GF-D8 (cell line): ENCODE measurements at regions not wholly inside any gene's neighbourhood (a gene's known extent, or its start where the extent isn't known, plus 50 kb on each side); places are given as distances from the start of the nearest gene placed in this dataset.

Source experiments
- DNase-seq: peaks from one replicate; lab custom pipeline; 2025; lab: John Stamatoyannopoulos, UW

- no peak for DNase-seq
Measured at GRCh38 chr4:178412455-178412854, 970.2 kb upstream of the AGA start.

- DNase-seq: no peak
Measured at GRCh38 chr4:178414042-178414441, 971.8 kb upstream of the AGA start.

- no peak for DNase-seq
Measured at GRCh38 chr4:178414881-178415446, 972.7 kb upstream of the AGA start.

DNA sequence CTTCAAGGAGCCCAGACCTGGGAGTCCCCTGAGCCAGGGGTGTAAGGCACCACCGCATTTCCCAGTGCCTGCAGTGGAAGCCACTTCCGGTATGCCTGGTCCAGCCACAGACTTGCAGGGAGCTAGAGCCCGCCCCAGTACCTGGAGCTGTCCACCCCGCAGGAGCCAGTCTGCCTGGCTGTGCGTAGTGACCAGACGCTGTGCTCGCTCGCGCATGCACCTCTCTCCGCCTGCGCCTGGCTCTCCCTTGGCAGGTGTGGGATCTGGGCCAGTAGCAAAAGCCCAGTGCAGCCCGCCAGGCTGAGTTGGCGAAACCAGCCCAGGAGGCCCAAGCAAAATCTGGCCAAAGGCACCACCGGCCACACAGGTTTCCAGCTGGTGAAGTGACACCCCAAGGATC, 973.7 kb upstream of the AGA start:
- DNase-seq: no peak

DNA sequence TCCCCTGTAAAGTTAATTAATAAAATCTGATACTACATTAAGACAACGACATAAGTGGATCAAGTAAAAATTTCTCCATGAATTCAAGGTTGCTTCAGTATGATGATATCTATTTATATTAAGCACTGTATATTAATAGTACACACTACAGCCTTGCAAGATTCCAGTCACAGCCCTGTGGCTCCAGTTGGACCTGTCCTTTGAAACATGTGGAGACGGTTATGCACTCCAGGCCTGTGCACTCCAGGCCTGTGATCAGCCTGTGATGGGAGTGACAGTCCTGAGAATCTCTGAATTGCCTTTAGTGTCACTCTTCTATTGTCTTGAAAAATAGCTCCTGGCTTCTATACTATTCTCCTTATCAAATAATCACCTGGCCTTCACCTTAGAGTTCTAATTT, 981.1 kb upstream of the AGA start:
- DNase-seq: no peak

DNA sequence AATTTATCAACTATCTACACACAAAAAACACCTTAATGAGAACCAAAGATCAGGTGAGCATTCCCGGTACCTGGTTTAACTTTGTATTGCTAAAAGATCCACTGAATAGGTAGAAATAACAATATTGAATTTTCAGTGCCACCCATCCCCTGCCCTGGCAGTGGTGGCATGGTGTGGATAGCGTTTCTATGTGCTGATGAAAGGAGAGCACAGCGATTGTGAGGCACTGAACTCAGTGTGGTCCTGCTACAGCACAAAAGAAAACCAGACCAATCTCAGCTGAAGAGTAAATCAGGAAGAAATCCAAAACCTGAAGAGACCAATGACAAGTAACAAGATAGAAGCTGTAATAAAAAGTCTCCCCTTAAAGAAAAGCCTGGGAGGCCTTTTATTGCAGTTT, 984.6 kb upstream of the AGA start:
- DNase-seq: no peak

DNA sequence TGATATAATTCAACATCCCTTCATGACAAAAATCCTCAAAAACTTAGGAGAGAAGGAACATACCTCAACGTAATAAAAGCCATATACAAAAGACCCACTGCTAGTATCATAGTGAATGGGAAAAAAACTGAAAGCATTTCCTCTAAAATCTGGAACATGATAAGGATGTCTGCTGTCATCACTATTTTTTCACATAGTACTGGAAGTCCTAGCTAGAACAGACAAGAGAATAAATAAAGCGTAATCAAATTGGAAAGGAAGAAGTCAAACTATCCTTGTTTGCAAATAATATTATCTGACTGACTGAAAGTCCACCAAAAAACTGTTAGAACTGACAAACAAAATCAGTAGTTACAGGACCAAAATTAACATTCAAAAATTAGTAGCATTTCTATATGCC, 985.4 kb upstream of the AGA start:
- DNase-seq: no peak

DNA sequence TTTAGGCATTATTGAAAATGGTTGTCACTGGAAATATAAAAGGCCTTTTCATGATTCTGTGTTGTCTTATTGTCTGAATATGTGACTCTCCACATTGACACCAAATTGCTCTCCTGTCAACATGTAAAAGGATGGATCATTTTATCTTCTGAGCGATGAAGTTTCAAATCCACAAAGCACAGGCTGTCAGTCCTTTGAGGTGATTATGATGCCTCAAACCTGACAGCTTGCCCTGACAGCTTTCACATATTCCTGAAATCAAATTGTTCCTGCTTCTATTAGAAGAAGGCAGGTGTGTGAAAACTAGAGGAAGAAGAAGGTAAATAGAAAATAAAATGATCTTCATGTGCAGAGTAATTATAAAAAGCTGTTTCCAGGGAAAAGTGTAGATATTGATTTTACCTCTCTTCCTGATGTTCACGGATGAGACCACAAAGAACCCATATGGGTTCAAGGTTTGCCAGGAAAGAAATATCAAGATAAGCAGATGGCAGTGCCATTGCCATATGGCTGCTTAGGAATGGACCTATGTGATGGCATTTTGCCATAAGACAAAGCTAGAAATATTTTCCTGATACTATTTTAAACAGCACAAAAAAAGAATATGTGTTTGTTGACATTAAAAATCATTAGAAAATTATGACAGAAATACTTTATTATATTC, 1006.3 kb upstream of the AGA start:
- DNase-seq: no peak

DNA sequence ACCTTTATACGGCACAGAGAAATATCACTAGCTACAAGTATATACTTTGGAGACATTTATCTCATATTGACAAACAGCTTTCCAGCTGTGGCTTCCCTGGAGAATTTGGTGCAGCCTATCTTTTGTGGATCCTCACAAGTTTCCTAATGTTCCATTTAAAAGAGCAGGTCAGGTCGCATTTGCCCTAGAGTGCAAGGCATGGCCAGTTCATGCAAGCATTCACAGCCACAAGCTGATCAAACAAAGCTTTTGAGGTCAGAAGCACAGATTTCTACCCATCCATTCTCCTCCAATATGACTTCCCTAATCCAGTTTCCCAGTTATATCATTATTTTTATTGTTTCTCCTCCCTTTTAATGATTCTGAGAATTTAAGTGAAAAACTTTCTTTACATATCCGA, 1008.4 kb upstream of the AGA start:
- DNase-seq: no peak

GRCh38 chr4:178453057-178453456, 1010.8 kb upstream of the AGA start:
- DNase-seq: no peak

DNA sequence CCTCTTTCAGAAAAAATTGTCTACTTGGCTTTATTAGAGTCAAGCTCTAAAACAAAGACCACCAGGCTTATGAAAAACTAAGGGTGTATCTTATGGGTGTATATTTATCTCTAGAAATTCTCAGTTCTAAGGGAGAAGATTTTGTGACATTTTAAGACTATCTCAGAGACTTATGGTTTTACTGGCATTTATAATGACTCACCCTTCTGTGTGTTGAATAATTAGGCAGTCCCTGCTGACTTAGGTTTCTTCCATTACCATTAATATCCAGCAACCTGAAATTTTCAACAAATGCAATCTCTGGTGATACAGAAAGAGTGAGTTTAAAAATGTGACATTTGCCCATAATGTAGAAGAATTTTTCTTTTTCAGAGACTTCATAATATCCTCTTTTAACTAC, 1015.0 kb upstream of the AGA start:
- no peak for DNase-seq

DNA sequence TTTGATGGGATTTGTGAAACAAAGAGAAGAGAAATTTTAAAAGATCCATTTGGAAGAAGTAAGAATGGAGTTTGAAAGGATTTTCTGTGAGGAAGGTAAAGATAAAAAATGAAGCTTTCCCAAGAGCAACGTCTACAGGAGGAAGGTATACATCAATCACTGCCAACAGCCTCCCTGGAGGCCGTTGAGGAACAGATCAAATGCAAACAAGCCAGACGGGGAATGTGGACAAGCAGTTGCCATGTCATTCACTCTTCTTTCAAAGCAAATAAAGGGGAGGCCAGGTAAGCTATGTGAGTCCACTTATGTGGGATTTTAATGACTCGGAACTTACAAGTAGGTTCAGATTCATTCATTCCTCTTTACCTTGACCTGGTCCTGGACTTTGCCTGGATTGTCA, 1020.5 kb upstream of the AGA start:
- no peak for DNase-seq

- no peak for DNase-seq
Measured at GRCh38 chr4:178463747-178464146, 1021.5 kb upstream of the AGA start.

DNA sequence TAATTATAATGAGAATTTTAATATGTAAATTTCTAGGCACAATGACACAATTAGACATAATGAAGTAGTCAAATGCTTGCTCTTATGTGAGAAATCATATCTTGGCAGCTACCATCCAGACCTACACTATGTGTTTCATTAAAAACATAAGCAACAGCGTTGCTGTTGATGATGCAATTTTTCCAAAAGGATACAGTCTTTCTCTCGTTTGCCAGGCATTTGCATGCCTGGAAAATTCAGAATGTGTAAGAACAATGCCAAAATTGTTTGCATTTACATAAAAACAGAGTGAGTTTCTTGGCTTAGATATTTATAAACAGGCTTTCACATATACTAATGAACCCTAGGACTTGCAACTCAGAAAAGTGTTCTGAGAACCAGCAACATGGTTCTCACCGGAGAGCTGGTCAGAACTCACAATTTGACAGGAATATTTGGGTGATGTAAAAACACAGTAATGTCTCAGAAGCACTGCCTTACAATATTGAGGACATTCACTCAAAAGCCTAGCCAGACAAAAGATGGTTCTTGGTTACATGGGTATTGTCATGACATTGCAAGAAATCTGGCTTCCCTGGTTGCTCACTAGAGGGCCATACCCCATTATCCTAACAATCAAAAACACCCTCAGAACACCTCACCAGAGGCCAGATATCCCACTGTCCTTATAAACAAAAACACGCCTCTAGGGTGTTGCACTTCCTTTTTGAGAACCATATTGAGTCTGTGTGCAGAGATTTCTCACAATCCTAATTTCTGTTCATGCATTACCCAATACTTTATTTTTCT, 1029.0 kb upstream of the AGA start:
- DNase-seq: no peak

GRCh38 chr4:178471994-178472393, 1029.8 kb upstream of the AGA start:
- no peak for DNase-seq

DNA sequence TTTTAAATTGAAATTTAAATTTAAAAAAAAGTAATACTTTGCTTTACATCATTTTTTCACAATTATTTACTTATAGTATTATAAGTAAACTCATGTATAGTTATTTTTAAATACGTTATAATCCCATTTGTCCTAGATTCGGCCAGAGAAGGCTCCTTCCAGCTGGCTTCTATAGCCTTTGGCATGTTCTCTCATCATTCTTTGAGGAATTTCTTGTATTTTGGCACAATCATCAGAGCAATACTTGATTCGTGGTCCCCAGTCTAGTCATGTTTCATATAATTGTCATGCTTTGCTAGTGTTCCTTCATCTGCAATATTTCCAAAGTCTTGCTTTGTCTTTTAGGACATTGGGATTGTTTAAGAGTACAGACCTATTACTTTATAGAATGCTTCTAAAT, 1037.9 kb upstream of the AGA start:
- DNase-seq: no peak

GRCh38 chr4:178480881-178481280, 1038.6 kb upstream of the AGA start:
- DNase-seq: no peak

- DNase-seq: no peak
Measured at GRCh38 chr4:178481564-178481963, 1039.3 kb upstream of the AGA start.

DNA sequence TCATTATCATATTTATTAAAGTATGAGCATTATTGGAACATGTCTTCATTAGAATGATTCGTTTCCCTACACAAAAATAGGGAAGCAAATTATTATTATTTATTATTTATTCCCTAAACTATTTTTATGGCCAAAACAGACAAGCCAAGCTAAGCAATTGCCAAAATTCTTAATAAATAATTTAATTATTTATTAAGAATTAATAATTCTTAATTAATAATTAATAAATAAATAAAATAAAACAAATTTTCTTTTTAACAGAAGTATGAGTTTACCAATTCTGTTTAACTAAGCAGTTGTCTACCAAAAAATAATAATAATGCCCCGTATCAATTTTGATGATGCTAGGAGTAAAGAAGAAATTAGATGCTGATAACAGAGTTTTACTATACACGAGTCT, 1080.8 kb upstream of the AGA start:
- no peak for DNase-seq

- DNase-seq: no peak
Measured at GRCh38 chr4:178535939-178536579, 1093.8 kb upstream of the AGA start.

DNA sequence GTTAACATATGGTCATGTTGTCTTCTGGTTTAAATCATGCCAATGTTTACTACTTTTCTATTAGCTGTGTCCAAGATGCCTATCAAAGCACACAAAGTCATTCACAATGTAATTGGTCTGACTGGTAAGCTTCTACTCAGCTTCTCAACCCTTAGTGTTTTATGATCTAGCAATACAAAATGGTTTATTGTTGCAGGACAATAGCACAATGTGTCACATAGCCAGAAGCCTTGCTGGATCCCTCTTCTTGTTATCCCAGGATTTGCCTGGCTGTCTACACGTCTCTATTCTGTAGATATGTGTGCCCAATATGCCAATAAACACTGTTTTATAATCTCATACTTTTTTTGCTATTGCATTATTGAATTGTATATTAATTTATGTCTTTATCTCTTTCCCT, 1111.0 kb upstream of the AGA start:
- DNase-seq: no peak

DNA sequence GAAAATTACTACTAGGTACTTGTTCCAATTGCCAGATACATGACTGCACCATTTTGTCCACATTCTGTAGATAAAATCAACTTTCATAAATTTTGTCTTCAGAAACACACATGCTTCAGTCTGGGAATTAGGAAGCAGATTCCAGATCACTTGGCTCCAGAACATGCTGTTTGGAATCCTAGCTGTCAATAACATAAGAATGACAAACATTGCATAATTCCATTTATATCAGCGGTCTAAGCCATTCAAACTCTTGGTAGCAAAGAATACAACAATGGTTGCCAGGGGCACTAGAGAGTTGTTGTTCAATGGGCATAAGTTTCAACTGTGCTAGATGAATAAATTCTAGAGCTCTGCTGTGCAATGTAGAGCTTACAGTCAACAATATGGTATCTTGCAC, 1112.1 kb upstream of the AGA start:
- DNase-seq: no peak

- DNase-seq: no peak
Measured at GRCh38 chr4:178556796-178557195, 1114.6 kb upstream of the AGA start.
